Erythroblast (primary cell): ENCODE measurements at regions not wholly inside any gene's neighbourhood (a gene's known extent, or its start where the extent isn't known, plus 50 kb on each side); places are given as distances from the start of the nearest gene placed in this dataset.

Experiments used
- GATA1 ChIP-seq: IDR thresholded peaks from 2 replicates; pipeline ENCODE4 v1.6.1; 2011; ENCODE audit warnings: low read depth, mild to moderate bottlenecking, control low read depth, low read length, moderate library complexity
- POLR2A ChIP-seq: IDR thresholded peaks from 2 replicates; pipeline ENCODE4 v1.6.1; 2011; ENCODE audit warnings: mild to moderate bottlenecking, low read length

DNA sequence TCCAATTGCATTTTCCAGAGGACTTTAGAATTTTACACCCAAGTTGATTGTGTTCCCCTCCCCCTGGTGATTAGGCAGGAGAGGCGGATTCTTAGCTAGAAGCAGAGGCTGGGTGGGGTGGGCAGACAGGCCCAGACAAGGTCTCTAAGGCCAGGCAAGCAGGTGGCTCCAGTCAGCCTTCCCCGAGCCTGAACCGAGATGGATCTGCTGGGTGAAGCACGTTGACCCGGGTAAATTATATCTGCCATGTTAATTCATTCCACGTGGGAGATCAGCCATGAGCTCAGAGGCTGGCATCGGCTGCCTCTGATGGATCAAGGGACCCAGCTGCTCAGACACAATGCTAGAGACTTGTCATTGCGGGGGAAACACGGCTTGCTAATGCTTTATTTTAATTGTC, 159.5 kb upstream of the MAFB start:
- TF ChIP-seq POLR2A: no peak
- no peak for TF ChIP-seq GATA1
